ENCODE measurements at regions not wholly inside any gene's neighbourhood (a gene's known extent, or its start where the extent isn't known, plus 50 kb on each side); places are given as distances from the start of the nearest gene placed in this dataset.

GRCh38 chr6:135578976-135579375 is 81.4 kb upstream of the AHI1 start:
- no peaks in the 10 kb centered on the region for H3K9me3 ChIP-seq (ENCODE audit: low read length)
- H4K20me1 ChIP-seq (ENCODE audit: insufficient read depth, low read length): no peaks in the 10 kb centered on the region
- no peak overlapping the region for H3K9ac ChIP-seq (ENCODE audit: low read length)
- no peaks in the 10 kb centered on the region for H3K4me1 ChIP-seq (ENCODE audit: insufficient read depth, low read length, severe bottlenecking)
- no peak overlapping the region for H3K4me3 ChIP-seq (ENCODE audit: low read depth, low read length, poor library complexity, severe bottlenecking)
- H2AFZ ChIP-seq (ENCODE audit: low read length): no peak overlapping the region
- H3K36me3 ChIP-seq (ENCODE audit: insufficient read depth, low read length): no peaks in the 10 kb centered on the region
- no peak overlapping the region for H3K4me2 ChIP-seq (ENCODE audit: low read length)
- H3K79me2 ChIP-seq (ENCODE audit: insufficient read depth, low read length): no peaks in the 10 kb centered on the region
- H3K9me2 ChIP-seq (ENCODE audit: low read depth, low read length): no peaks in the 10 kb centered on the region
- TF ChIP-seq, protein P1, sequence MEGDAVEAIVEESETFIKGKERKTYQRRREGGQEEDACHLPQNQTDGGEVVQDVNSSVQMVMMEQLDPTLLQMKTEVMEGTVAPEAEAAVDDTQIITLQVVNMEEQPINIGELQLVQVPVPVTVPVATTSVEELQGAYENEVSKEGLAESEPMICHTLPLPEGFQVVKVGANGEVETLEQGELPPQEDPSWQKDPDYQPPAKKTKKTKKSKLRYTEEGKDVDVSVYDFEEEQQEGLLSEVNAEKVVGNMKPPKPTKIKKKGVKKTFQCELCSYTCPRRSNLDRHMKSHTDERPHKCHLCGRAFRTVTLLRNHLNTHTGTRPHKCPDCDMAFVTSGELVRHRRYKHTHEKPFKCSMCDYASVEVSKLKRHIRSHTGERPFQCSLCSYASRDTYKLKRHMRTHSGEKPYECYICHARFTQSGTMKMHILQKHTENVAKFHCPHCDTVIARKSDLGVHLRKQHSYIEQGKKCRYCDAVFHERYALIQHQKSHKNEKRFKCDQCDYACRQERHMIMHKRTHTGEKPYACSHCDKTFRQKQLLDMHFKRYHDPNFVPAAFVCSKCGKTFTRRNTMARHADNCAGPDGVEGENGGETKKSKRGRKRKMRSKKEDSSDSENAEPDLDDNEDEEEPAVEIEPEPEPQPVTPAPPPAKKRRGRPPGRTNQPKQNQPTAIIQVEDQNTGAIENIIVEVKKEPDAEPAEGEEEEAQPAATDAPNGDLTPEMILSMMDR (IDR thresholded peaks at IDR 0.05; ENCODE audit: low read length): no peak
- TF ChIP-seq EZH2 (IDR thresholded peaks at IDR 0.05; ENCODE audit: borderline replicate concordance, low read length): no peak
- H3K27ac ChIP-seq (ENCODE audit: low read depth, low read length, poor library complexity, severe bottlenecking): no peak overlapping the region
- no peaks in the 10 kb centered on the region for H3K27me3 ChIP-seq (ENCODE audit: insufficient read depth, low read length)
- H3F3A ChIP-seq (ENCODE audit: insufficient read depth, low read length): no peaks in the 10 kb centered on the region

GRCh38 chr6:135581211-135581610 is 83.7 kb upstream of the AHI1 start:
- H3K9me2 ChIP-seq (ENCODE audit: low read depth, low read length): no peaks in the 10 kb centered on the region
- no peak overlapping the region for H2AFZ ChIP-seq (ENCODE audit: low read length)
- no peak for TF ChIP-seq EZH2 (IDR thresholded peaks at IDR 0.05; ENCODE audit: borderline replicate concordance, low read length)
- TF ChIP-seq, protein P1 (IDR thresholded peaks at IDR 0.05; ENCODE audit: low read length): no peak

GRCh38 chr6:135583256-135583761 is 85.8 kb upstream of the AHI1 start:
- Histone ChIP-seq H3K4me1 (ENCODE audit: insufficient read depth, low read length, severe bottlenecking) (no peaks in the 10 kb centered on the region), H3F3A (ENCODE audit: insufficient read depth, low read length) (no peaks in the 10 kb centered on the region), H3K9me2 (ENCODE audit: low read depth, low read length) (no peaks in the 10 kb centered on the region), H3K27me3 (ENCODE audit: insufficient read depth, low read length) (no peaks in the 10 kb centered on the region), H3K27ac (ENCODE audit: low read depth, low read length, poor library complexity, severe bottlenecking) (no peak overlapping the region), H3K9ac (ENCODE audit: low read length) (no peak overlapping the region), H3K9me3 (ENCODE audit: low read length) (no peaks in the 10 kb centered on the region), H3K79me2 (ENCODE audit: insufficient read depth, low read length) (no peaks in the 10 kb centered on the region), H3K4me3 (ENCODE audit: low read depth, low read length, poor library complexity, severe bottlenecking) (no peak overlapping the region), H3K4me2 (ENCODE audit: low read length) (no peak overlapping the region), H2AFZ (ENCODE audit: low read length) (no peak overlapping the region), H4K20me1 (ENCODE audit: insufficient read depth, low read length) (no peaks in the 10 kb centered on the region), H3K36me3 (ENCODE audit: insufficient read depth, low read length) (no peaks in the 10 kb centered on the region)
- no peak for TF ChIP-seq EZH2 (IDR thresholded peaks at IDR 0.05; ENCODE audit: borderline replicate concordance, low read length)
- TF ChIP-seq, protein P1 (IDR thresholded peaks at IDR 0.05; ENCODE audit: low read length): no peak

More at GRCh38 chr6:135581211-135581610, 83.7 kb upstream of the AHI1 start:
- no peak overlapping the region for H3K27ac ChIP-seq (ENCODE audit: low read depth, low read length, poor library complexity, severe bottlenecking)
- no peak overlapping the region for H3K4me2 ChIP-seq (ENCODE audit: low read length)
- H3K4me1 ChIP-seq (ENCODE audit: insufficient read depth, low read length, severe bottlenecking): no peaks in the 10 kb centered on the region
- no peak overlapping the region for H3K9ac ChIP-seq (ENCODE audit: low read length)
- no peaks in the 10 kb centered on the region for H4K20me1 ChIP-seq (ENCODE audit: insufficient read depth, low read length)
- H3K4me3 ChIP-seq (ENCODE audit: low read depth, low read length, poor library complexity, severe bottlenecking): no peak overlapping the region
- no peaks in the 10 kb centered on the region for H3K9me3 ChIP-seq (ENCODE audit: low read length)
- no peaks in the 10 kb centered on the region for H3K36me3 ChIP-seq (ENCODE audit: insufficient read depth, low read length)
- H3K79me2 ChIP-seq (ENCODE audit: insufficient read depth, low read length): no peaks in the 10 kb centered on the region
- H3F3A ChIP-seq (ENCODE audit: insufficient read depth, low read length): no peaks in the 10 kb centered on the region
- H3K27me3 ChIP-seq (ENCODE audit: insufficient read depth, low read length): no peaks in the 10 kb centered on the region

Data from OCI-LY1 (cell line).